Fibroblast of the conjunctiva (primary cell): ENCODE measurements at regions not wholly inside any gene's neighbourhood (a gene's known extent, or its start where the extent isn't known, plus 50 kb on each side); places are given as distances from the start of the nearest gene placed in this dataset.

Source experiments
- DNase-seq: peaks from one replicate; pipeline ENCODE4 v3.0.0-alpha.2; 2010; ENCODE audit warnings: low read depth

DNA sequence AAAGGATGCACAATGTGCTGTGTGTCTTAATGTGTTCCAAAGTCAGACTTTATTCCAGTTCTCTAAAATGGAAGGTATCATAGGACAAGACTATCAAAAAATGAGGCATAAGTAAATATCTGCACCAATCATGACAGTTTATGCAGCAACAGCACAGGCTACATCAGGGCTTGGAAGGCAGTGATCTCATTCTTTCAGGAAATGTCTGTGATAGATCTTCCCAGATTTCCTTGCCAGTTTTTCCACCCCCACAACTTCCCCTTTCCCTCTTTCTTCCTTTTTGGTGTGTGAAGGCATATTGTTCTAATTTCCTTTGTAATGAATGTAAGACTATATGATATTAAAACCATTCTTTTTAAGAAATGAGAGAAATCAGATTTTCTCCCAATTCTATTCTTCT lies 326.7 kb downstream of the ATP23 start:
- DNase-seq, result no peak

DNA sequence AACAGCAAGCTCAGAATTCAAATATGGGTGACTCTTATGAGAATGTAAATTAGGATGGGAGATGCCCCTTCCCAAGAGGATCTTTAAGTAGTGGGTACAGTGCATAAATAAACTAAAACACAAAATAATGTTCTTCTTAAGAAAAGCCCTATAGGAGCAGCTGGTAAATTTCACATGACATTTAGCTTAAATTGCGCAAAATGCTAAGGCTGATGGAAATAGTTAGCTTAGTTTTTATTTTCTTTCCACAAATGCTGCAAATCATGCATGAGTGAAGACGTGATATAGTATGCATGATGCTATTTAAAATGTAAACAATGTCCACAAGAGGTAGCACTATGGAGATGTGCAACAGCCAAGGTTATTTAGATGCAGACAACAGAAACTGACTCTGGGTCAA lies 328.1 kb downstream of the ATP23 start:
- no peak for DNase-seq

GRCh38 chr12:58270966-58271705 lies 329.8 kb downstream of the ATP23 start:
- DNase-seq, result no peak

DNA sequence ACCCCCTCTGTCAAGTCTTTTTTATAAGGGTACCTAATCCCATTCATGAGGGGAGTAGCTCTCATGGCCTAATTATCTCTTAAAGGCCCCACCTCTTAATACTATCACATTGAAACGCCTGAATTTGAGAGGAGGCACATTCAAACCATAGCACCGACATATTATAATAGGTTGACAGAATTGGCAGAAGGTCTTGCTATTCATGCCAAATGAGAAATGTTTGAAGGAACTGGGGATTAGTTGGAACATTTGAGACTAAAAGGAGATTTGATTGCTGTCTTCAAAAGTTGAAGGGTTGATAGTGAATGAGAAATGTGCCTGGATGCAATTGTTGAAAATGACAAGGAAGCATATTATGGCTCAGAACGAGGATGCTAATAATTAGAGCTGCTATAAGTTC lies 331.1 kb downstream of the ATP23 start:
- no peak for DNase-seq

- DNase-seq, result no peak
Measured at GRCh38 chr12:58277231-58277630, 335.9 kb downstream of the ATP23 start.

DNA sequence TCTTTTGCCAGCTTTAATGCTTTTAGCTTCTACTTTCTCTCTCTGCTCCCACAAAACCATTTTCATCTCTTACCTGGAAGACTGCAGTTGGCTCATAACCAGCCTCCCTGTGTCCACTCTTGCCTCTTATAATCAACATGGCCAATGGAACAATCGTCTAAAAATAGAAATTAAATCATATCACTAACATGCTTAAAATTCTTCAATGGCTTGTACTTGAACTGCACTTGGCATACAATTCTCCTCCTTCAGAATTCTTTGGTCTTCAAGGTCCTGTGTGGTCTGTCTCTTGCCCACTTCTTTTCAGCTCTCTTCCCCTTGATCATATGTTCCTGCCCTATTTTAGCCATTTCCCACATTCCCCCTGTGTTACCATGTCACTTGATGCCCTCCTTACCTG lies 342.2 kb downstream of the ATP23 start:
- no peak for DNase-seq

GRCh38 chr12:58285551-58285950 lies 344.2 kb downstream of the ATP23 start:
- DNase-seq, result no peak

- no peak for DNase-seq
Measured at GRCh38 chr12:58286353-58286752, 345.0 kb downstream of the ATP23 start.

DNA sequence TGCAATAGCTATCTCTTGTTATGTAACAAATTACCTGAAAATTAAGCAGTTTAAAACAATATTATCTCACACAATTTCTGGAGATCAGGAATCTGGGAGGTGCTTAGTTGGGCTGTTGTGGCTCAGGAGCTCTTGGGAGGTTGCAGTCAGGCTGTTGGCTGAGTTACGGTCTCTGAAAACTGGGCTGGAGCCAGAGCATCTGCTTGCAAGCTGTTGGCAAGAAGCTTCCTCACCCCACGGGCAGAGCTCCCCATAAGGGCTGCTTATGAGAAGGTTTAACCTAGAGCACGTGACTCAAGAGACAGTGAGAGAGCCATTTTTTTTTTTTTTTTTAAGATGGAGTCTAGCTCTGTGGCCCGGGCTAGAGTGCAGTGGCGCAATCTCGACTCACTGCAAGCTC lies 346.8 kb downstream of the ATP23 start:
- DNase-seq, result peak; percentile 95

DNA sequence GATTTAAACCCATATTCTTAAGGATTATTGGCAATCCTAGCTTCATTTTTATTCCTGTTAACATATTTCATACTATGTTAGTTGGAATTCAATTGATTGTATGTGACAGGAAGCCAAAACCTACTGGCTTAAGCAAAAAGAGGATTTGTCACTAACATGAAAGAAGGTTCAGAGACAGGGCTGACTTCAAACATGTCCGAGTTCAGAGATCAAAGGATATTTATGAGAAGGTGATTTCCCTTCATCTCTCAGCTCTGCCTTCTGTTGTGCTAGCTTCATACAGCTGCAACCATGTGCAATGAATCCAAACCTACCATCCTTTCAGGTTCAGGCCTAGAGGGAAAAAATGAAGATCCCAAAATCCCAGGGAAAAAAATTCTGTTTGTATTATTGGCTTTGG lies 349.7 kb downstream of the ATP23 start:
- DNase-seq, result no peak

DNA sequence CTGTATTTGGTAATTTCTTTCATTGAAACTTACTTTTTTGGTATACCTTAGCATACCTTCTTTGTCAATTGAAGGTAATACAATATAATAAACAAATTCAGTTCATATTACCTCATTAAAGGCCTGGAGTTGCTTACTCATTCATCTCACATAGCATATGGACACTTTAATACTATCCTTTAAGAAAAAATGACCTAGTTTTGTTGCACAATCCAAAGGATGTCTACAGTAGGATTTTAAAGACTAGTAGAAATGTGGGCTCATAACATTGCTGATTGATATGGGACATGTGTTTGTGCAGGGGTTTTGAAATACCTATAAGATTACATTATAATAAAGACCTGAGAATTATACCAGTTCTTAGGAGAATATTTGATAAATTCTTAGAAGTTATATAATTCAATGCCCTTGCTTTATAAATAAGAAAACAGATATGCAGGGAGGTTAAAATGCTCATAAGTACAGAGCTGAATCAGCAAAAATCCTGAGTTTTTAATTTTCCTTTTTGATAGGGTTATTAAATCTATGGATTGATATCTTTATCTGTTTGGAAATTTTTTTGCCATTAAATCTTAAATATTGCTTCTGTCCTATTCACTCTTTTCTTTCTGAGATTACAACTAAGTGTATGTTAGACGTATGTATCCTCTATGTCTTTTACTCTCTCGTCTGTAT lies 352.1 kb downstream of the ATP23 start:
- no peak for DNase-seq

DNA sequence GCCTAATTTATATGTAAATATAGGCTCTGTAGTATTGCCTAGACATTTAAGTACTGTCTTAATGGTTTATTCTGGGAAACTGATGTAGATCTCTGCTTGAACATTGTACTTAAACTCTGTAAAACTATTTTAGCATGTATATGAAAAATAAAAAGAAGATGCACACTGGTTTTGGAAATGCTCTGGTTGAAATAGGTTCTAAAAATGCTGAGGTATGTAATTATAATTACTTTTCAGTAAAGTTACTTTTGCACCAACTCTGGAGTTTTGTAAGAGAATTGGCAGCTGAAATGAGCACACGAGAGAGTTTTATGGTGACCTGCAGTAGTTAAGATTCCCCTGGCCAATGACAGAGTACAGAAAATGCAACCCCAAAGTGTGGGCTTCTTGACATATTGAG lies 353.9 kb downstream of the ATP23 start:
- no peak for DNase-seq

GRCh38 chr12:58296863-58297262 lies 355.5 kb downstream of the ATP23 start:
- no peak for DNase-seq

DNA sequence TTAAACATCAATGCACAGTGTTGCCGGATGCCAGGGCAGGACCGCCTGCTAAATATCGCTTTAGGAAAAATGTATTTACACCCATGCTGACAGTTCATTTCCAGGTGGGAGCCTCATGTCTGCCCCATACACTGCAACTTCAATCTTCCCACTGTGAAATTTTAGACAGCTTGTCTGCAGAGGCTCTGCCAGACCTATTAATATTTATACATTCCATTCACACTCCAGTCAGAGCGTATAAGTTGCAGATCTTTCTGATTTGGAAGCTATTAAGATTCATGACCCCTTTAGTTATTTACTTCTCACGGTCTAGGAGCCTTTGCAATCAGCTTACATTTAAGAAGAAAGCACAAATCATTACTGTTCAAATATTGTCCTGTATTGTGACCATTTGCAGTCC lies 357.4 kb downstream of the ATP23 start:
- DNase-seq, result no peak

DNA sequence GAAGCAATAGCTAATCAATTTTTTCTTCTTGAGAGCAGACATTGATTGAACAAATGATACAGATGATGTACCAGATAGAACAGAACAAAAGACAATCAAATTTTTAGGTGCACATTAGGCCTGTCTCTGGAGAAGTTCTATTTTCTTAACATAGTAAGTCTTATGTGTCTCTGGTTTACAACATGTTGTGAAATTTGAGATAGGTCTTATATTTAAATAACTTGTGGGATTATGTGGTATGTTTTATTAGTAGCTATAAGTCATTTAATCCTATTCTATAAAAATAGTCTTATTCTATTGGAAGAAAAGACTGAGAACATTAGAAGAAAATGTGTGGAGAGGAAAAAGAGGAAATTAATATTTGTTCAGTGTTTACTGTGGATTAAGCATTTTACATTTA lies 358.0 kb downstream of the ATP23 start:
- DNase-seq, result no peak

GRCh38 chr12:58301038-58301729 lies 359.8 kb downstream of the ATP23 start:
- DNase-seq, result no peak

- DNase-seq, result no peak
Measured at GRCh38 chr12:58301730-58302122, 360.4 kb downstream of the ATP23 start.

DNA sequence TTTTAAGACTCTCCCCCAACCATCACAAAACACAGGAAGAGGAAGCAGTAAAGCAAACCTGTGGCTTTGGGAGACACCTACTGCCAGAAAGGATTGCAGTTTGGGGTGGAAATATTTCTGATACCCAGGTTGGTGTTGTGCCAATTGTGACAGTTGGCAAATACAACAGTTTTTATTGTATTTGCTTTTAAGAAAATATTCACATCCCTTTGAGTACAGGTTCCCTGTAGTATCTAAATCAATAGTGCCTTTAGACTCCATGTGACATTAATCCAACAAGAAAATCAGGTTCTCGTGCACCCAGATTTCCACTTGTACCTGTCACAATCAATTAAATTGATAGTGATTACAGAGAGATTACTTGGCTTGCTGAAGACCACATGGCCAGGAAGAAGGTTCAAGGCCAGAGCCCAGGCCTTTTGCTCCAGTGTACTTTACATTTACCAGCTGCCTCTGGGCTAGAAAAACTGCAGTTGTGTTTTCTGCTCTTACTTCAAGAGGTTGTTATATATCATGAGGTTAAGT lies 361.2 kb downstream of the ATP23 start:
- no peak for DNase-seq

DNA sequence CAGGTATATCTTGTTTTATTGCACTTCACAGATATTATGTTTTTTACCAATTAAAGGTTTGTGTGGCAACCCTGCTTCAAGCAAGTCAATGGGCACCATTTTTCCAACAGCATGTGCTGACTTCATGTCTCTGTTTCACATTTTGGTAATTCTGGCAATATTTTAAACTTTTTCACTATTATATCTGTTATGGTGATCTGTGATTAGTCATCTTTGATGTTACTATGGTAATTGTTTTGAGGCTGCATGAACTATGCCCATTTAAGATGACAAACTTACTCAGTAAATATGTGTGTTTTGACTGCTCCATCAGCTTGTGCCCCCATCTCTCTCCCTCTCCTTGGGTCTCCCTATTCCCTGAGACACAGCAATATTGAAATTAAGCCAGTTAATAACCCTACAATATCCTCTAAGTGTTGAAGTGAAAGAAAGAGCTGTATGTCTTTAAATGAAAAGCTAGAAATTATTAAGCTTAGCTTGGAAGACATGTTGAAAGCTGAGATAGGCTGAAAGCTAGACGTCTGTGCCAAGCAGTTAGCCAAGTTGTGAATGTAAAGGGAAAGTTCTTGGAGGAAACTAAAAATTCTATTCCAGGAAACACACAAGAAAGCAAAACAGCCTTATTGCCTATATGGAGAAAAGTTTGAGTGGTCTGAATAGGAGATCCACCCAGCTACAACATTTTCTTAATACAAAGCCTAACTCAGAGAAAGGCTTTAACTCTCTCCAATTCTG lies 365.1 kb downstream of the ATP23 start:
- no peak for DNase-seq

GRCh38 chr12:58309806-58310205 lies 368.4 kb downstream of the ATP23 start:
- no peak for DNase-seq

DNA sequence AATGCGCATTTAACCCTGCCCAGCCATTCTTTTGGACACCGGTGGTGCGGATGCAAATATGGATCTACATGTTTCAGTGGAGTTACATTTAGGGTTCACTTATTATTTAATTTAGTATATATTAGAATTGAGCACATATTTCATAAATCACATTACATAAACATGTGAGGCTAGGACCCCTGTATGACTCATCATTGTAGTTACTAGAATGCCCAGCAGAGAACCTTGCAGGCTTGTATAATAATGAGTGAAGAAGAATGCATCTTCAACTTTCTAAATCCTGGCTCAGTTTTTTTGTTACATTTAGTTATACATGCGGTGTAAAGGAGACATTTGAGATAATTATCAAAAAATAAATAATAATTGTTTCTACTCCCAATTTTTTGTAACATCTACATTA lies 369.0 kb downstream of the ATP23 start:
- DNase-seq, result peak; percentile 56
